ENCODE measurements at regions not wholly inside any gene's neighbourhood (a gene's known extent, or its start where the extent isn't known, plus 50 kb on each side); places are given as distances from the start of the nearest gene placed in this dataset.

GRCh38 chr7:25822823-25823222, 329.2 kb upstream of the NFE2L3 start:
- H3K4me3 Mint-ChIP-seq, result no peak overlapping the region
- ATAC-seq (replicated peaks) (no peak), DNase-seq (no peak)
- H3K36me3 Mint-ChIP-seq, result no peaks in the 10 kb centered on the region
- H3K27me3 Mint-ChIP-seq, result peaks cover 39 to 46% of the 10 kb centered on the region in 2 donors
- H3K9me3 Mint-ChIP-seq, result no peaks in the 10 kb centered on the region
- H3K4me1 Mint-ChIP-seq, result peaks cover 11 to 19% of the 10 kb centered on the region in 2 donors
- H3K27ac Mint-ChIP-seq, result no peak overlapping the region

DNA sequence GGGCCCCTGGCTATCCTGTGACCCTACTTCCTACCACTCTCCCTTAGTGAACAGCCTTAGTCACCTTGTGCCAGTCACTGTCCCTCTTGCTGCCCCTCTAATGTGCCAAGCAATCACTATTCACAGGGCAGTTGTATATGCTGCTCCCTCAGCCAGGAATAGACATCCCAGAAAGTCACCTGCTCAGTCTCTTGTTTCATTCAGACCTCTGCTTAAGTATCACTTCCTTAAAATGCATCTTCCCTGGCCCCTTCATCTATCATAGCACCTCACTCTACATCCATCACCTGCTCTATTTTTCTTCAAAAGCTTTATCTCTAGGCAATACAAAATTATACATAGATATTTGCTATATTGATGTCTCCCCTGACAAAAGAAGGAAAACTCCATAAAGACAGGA, 328.4 kb upstream of the NFE2L3 start:
- H3K27ac Mint-ChIP-seq, result no peak overlapping the region
- H3K9me3 Mint-ChIP-seq, result no peaks in the 10 kb centered on the region
- DNase-seq (no peak), ATAC-seq (replicated peaks) (peak; percentile 63 to 68)
- H3K4me3 Mint-ChIP-seq, result no peak overlapping the region
- peaks cover 11 to 19% of the 10 kb centered on the region in 2 donors for H3K4me1 Mint-ChIP-seq
- H3K27me3 Mint-ChIP-seq, result peaks cover 36 to 54% of the 10 kb centered on the region in 2 donors
- no peaks in the 10 kb centered on the region for H3K36me3 Mint-ChIP-seq

DNA sequence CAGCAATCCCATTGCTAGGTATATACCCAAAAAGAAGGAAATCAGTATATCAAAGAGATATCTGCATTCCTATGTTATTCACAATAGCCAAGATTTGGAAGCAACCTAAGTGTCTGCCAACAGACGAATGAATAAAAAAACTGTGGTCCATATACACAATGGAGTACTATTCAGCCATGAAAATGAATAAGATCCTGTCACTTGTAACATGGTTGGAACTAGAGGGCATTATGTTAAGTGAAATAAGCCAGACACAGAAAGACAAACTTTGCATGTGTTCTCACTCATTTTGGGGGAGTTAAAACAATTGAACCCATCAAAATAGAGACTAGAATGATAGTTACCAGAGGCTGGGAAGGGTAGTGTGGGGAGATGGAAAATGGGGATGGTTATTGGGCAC, 323.5 kb upstream of the NFE2L3 start:
- Mint-ChIP-seq H3K4me3 (no peak overlapping the region), H3K36me3 (no peaks in the 10 kb centered on the region), H3K4me1 (peaks cover 2 to 4% of the 10 kb centered on the region in 2 donors), H3K27me3 (peaks cover 35 to 52% of the 10 kb centered on the region in 2 donors), H3K27ac (no peak overlapping the region), H3K9me3 (no peaks in the 10 kb centered on the region)
- ATAC-seq (replicated peaks) (no peak), DNase-seq (no peak)

GRCh38 chr7:25829663-25830062, 322.3 kb upstream of the NFE2L3 start:
- Mint-ChIP-seq H3K4me1 (no peaks in the 10 kb centered on the region), H3K36me3 (no peaks in the 10 kb centered on the region), H3K27ac (no peak overlapping the region), H3K27me3 (peaks cover 28 to 43% of the 10 kb centered on the region in 2 donors), H3K4me3 (no peak overlapping the region), H3K9me3 (no peaks in the 10 kb centered on the region)
- DNase-seq (no peak), ATAC-seq (replicated peaks) (no peak)

GRCh38 chr7:25830215-25830614, 321.8 kb upstream of the NFE2L3 start:
- DNase-seq (no peak), ATAC-seq (replicated peaks) (no peak)
- no peaks in the 10 kb centered on the region for H3K4me1 Mint-ChIP-seq
- H3K27me3 Mint-ChIP-seq, result peaks cover 23 to 37% of the 10 kb centered on the region in 2 donors
- H3K27ac Mint-ChIP-seq, result no peak overlapping the region
- no peaks in the 10 kb centered on the region for H3K9me3 Mint-ChIP-seq
- H3K36me3 Mint-ChIP-seq, result no peaks in the 10 kb centered on the region
- H3K4me3 Mint-ChIP-seq, result no peak overlapping the region

DNA sequence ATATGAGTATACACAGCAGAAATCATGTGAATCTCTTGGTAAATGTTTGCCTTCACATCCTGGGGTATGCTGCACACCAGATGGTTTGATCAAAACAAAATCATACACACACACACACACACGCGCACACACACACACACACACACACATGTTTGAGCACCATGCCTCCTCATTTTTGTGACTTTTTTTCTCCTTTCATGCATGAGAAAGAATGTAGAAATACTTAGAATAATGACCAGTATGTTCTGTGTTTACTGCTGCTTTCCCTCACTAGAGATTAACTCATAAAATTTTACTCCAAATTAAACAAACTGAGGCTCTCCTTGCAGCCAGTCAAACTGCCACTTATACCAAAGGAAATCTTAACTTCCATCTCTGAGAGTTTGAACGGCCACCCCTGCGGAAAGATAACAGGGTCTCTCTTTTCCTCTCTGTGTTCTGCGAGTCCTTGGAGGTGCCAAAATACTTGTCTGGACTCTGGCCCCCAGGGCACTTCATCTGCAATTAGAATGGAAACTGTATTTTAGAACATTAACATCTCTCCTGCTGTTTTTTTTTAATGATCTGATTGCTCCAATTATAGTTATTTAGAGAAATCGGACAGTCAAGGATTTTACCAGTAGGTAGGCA, 320.8 kb upstream of the NFE2L3 start:
- H3K27ac Mint-ChIP-seq, result no peak overlapping the region
- no peaks in the 10 kb centered on the region for H3K9me3 Mint-ChIP-seq
- no peak overlapping the region for H3K4me3 Mint-ChIP-seq
- H3K36me3 Mint-ChIP-seq, result no peaks in the 10 kb centered on the region
- no peak for ATAC-seq (replicated peaks)
- H3K4me1 Mint-ChIP-seq, result no peaks in the 10 kb centered on the region
- no peak for DNase-seq
- peaks cover 19 to 35% of the 10 kb centered on the region in 2 donors for H3K27me3 Mint-ChIP-seq

- H3K27ac Mint-ChIP-seq, result no peak overlapping the region
- peaks cover 19 to 42% of the 10 kb centered on the region in 2 donors for H3K27me3 Mint-ChIP-seq
- H3K36me3 Mint-ChIP-seq, result no peaks in the 10 kb centered on the region
- H3K4me1 Mint-ChIP-seq, result no peaks in the 10 kb centered on the region
- H3K4me3 Mint-ChIP-seq, result no peak overlapping the region
- ATAC-seq (replicated peaks), result no peak
- no peak for DNase-seq
- no peaks in the 10 kb centered on the region for H3K9me3 Mint-ChIP-seq
Measured at GRCh38 chr7:25831831-25832411, 320.1 kb upstream of the NFE2L3 start.

- H3K4me1 Mint-ChIP-seq, result no peaks in the 10 kb centered on the region
- ATAC-seq (replicated peaks) (no peak), DNase-seq (no peak)
- H3K9me3 Mint-ChIP-seq, result no peaks in the 10 kb centered on the region
- peaks cover 21 to 46% of the 10 kb centered on the region in 2 donors for H3K27me3 Mint-ChIP-seq
- no peaks in the 10 kb centered on the region for H3K36me3 Mint-ChIP-seq
- no peak overlapping the region for H3K4me3 Mint-ChIP-seq
- H3K27ac Mint-ChIP-seq, result no peak overlapping the region
Measured at GRCh38 chr7:25832456-25832855, 319.5 kb upstream of the NFE2L3 start.

- no peak for ATAC-seq (replicated peaks)
- Mint-ChIP-seq H3K9me3 (no peaks in the 10 kb centered on the region), H3K4me1 (no peaks in the 10 kb centered on the region), H3K27me3 (peaks cover 19 to 43% of the 10 kb centered on the region in 2 donors), H3K4me3 (no peak overlapping the region), H3K36me3 (no peaks in the 10 kb centered on the region), H3K27ac (no peak overlapping the region)
- DNase-seq, result no peak
Measured at GRCh38 chr7:25832929-25833328, 319.1 kb upstream of the NFE2L3 start.

- H3K27me3 Mint-ChIP-seq, result peaks cover 19 to 37% of the 10 kb centered on the region in 2 donors
Measured at GRCh38 chr7:25834050-25834449, 317.9 kb upstream of the NFE2L3 start.

GRCh38 chr7:25835197-25835596, 316.8 kb upstream of the NFE2L3 start:
- DNase-seq (no peak), ATAC-seq (replicated peaks) (no peak)
- no peak overlapping the region for H3K4me3 Mint-ChIP-seq
- peaks cover 0 to 3% of the 10 kb centered on the region in 2 donors for H3K9me3 Mint-ChIP-seq
- no peak overlapping the region for H3K27ac Mint-ChIP-seq
- peaks cover 25 to 36% of the 10 kb centered on the region in 2 donors for H3K27me3 Mint-ChIP-seq
- H3K4me1 Mint-ChIP-seq, result no peaks in the 10 kb centered on the region
- H3K36me3 Mint-ChIP-seq, result no peaks in the 10 kb centered on the region

More at GRCh38 chr7:25834050-25834449, 317.9 kb upstream of the NFE2L3 start:
- no peaks in the 10 kb centered on the region for H3K4me1 Mint-ChIP-seq
- H3K9me3 Mint-ChIP-seq, result no peaks in the 10 kb centered on the region
- no peak overlapping the region for H3K4me3 Mint-ChIP-seq
- DNase-seq (no peak), ATAC-seq (replicated peaks) (no peak)
- H3K36me3 Mint-ChIP-seq, result no peaks in the 10 kb centered on the region
- no peak overlapping the region for H3K27ac Mint-ChIP-seq

DNA sequence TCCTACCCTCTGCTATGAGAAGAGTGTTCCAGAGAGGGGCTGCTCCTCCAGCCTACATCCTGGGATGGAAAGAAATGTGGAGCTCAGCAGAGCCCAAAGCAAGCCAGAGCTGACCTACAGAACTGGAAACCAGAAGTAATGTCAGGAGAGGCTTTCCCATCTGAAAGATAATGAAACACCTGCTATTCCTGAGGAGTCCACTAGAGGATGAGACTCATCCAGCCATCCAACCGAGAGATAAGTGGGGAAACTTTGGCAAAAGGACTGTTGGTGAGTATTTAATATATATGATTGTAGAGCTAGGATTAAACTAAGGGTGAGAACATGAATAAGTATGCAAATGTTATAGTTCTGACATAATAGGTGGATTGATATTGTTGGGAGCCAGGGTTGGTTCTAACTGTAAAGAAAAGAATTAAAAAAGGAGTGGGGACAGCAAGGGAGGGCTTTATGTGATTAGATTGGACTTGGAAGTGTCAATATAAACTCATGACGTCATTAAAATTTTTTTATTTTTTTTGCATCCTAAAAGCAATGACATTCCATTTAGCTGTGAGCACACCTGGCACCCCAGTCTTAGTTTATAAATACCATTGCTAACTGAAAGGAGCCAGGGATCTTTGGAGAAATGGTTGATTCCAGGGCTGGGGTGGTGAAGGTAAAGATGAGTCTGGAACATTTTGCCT, 312.8 kb upstream of the NFE2L3 start:
- peaks cover 22 to 35% of the 10 kb centered on the region in 2 donors for H3K27me3 Mint-ChIP-seq
- H3K4me3 Mint-ChIP-seq, result no peak overlapping the region
- DNase-seq (no peak), ATAC-seq (replicated peaks) (no peak)
- H3K9me3 Mint-ChIP-seq, result peaks cover 0 to 3% of the 10 kb centered on the region in 2 donors
- H3K36me3 Mint-ChIP-seq, result no peaks in the 10 kb centered on the region
- H3K4me1 Mint-ChIP-seq, result no peaks in the 10 kb centered on the region
- no peak overlapping the region for H3K27ac Mint-ChIP-seq

- ATAC-seq (replicated peaks) (no peak), DNase-seq (no peak)
- H3K9me3 Mint-ChIP-seq, result peaks cover 0 to 3% of the 10 kb centered on the region in 2 donors
- H3K27ac Mint-ChIP-seq, result no peak overlapping the region
- no peaks in the 10 kb centered on the region for H3K36me3 Mint-ChIP-seq
- peaks cover 23 to 42% of the 10 kb centered on the region in 2 donors for H3K27me3 Mint-ChIP-seq
- H3K4me1 Mint-ChIP-seq, result no peaks in the 10 kb centered on the region
- H3K4me3 Mint-ChIP-seq, result no peak overlapping the region
Measured at GRCh38 chr7:25840209-25840792, 311.7 kb upstream of the NFE2L3 start.

DNA sequence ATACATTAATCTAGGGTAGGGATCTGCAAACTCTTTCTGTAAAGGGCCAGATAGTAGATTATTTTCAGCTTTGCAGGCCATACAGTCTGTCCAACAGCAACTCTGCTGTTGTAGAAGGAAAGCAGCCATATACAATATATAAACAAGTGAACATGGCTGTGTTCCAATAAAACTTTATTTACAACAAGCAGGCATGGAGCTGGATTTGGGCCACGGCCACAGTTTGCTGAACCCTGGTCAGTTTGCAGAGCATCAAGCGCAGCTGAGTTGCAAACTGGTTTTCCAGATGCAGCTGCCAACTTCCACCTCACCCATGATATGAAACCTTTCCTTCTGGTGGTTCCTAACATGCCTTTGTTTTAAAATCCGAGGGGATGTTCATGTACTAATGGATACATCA, 310.4 kb upstream of the NFE2L3 start:
- H3K27ac Mint-ChIP-seq, result no peak overlapping the region
- H3K4me3 Mint-ChIP-seq, result no peak overlapping the region
- ATAC-seq (replicated peaks) (no peak), DNase-seq (no peak)
- peaks cover 0 to 3% of the 10 kb centered on the region in 2 donors for H3K9me3 Mint-ChIP-seq
- H3K4me1 Mint-ChIP-seq, result no peaks in the 10 kb centered on the region
- H3K27me3 Mint-ChIP-seq, result peaks cover 32 to 41% of the 10 kb centered on the region in 2 donors
- H3K36me3 Mint-ChIP-seq, result no peaks in the 10 kb centered on the region

Measured in stimulated activated naive B cell treated with anti-CD40 and anti-IgM and Interleukin-4, amounts not matched to agents 10 μg/mL and 1 μg/mL and 100 μg/mL, for 72 hours (primary cell).